ENCODE measurements at regions not wholly inside any gene's neighbourhood (a gene's known extent, or its start where the extent isn't known, plus 50 kb on each side); places are given as distances from the start of the nearest gene placed in this dataset.
"Not testable (repeated sequence)": the region's sequence is repeated elsewhere in the genome, so short reads cannot be mapped to it uniquely, and the experiment has no call there.

DNA sequence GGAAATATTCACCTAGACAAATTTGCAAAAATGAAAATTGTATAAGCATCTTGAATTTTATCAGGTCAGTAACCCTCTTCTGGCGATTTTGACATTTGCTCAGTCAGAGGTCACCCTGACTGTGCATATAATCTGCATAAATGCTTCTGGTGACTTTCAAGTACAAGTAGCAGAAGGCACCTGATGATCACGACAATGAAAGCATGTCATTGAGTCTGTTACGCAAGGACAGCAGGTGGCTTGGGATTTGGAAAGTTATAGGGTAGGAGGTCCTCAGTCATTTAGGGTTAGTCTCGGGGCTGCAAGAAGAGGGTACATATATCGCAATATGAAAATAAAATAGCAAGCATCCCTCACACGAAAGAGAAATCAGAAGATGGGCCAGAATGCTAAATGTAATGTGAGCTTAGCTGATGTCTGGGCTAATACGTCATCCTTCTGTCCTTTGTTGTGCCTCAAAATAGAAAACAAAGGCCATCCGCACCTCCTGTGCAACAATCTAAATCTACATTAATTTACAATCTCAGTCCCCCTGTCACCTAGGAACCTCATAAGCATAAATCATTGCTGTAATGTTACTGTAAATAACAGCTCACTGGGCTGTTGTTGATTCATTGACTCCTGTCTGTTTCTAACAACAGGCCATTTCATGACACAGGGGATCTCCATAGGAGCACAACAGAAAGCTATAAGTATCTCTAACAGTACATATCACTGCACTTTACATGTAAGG lies 155.2 kb upstream of the RSPO3 start:
- no peak overlapping the region for H3K4me3 ChIP-seq (ENCODE audit: low read depth, low read length)

GRCh38 chr6:126967296-126968005 lies 151.0 kb upstream of the RSPO3 start:
- no peak overlapping the region for H3K4me3 ChIP-seq (ENCODE audit: low read depth, low read length)
- TF ChIP-seq, protein P1, sequence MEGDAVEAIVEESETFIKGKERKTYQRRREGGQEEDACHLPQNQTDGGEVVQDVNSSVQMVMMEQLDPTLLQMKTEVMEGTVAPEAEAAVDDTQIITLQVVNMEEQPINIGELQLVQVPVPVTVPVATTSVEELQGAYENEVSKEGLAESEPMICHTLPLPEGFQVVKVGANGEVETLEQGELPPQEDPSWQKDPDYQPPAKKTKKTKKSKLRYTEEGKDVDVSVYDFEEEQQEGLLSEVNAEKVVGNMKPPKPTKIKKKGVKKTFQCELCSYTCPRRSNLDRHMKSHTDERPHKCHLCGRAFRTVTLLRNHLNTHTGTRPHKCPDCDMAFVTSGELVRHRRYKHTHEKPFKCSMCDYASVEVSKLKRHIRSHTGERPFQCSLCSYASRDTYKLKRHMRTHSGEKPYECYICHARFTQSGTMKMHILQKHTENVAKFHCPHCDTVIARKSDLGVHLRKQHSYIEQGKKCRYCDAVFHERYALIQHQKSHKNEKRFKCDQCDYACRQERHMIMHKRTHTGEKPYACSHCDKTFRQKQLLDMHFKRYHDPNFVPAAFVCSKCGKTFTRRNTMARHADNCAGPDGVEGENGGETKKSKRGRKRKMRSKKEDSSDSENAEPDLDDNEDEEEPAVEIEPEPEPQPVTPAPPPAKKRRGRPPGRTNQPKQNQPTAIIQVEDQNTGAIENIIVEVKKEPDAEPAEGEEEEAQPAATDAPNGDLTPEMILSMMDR (IDR thresholded peaks at IDR 0.05; ENCODE audit: low read depth, low read length): no peak
- in situ Hi-C loops (cut with HindIII; ENCODE audit: low sequenced_read_pairs): no loop called here
- peak; percentile 9 for DNase-seq (ENCODE audit: low read depth, low spot score)

More for the DNA sequence above, 155.2 kb upstream of the RSPO3 start:
- TF ChIP-seq, protein P1 (IDR thresholded peaks at IDR 0.05; ENCODE audit: low read depth, low read length): no peak
- in situ Hi-C loops (cut with HindIII; ENCODE audit: low sequenced_read_pairs): no loop called here
- DNase-seq (ENCODE audit: low read depth, low spot score): no peak

DNA sequence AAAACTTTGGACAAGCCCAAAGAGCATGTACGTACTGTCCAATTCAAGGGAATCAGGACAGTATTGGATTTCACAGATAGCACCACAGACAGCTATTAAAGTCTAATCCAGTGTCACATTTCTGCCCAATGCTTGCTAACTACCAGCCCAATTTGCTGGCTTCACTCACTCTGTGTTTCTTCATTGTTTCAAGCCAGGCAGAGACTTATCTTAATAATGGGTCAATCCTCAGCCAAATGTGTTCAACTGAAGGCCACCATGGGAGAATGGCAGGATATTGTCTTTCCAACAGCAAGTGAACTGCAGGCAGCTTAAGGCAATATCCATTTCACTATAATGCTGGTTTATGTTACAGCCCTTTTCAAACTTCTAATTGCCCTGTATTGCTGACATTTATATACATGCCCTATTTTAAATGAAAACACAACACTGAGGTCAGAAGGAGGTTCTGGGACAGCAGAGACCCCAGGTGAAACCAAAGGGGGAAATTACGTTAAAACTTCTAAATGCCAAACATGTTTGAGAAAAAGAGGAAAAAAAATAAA lies 142.1 kb upstream of the RSPO3 start:
- no peak overlapping the region for H3K4me3 ChIP-seq (ENCODE audit: low read depth, low read length)
- no peak for DNase-seq (ENCODE audit: low read depth, low spot score)
- TF ChIP-seq, protein P1 (IDR thresholded peaks at IDR 0.05; ENCODE audit: low read depth, low read length): no peak
- in situ Hi-C loops (cut with HindIII; ENCODE audit: low sequenced_read_pairs): no loop called here

- no peak overlapping the region for H3K4me3 ChIP-seq (ENCODE audit: low read depth, low read length)
- DNase-seq (ENCODE audit: low read depth, low spot score): no peak
- TF ChIP-seq, protein P1 (IDR thresholded peaks at IDR 0.05; ENCODE audit: low read depth, low read length): no peak
- in situ Hi-C loops (cut with HindIII; ENCODE audit: low sequenced_read_pairs): no loop called here
Measured at GRCh38 chr6:126983779-126984178, 134.7 kb upstream of the RSPO3 start.

- in situ Hi-C loops (cut with HindIII; ENCODE audit: low sequenced_read_pairs); H3K4me3 ChIP-seq (ENCODE audit: low read depth, low read length); DNase-seq (ENCODE audit: low read depth, low spot score): not testable (repeated sequence)
Measured at GRCh38 chr6:126988125-126988524, 130.3 kb upstream of the RSPO3 start.

GRCh38 chr6:127000631-127001030 lies 117.8 kb upstream of the RSPO3 start:
- DNase-seq (ENCODE audit: low read depth, low spot score): no peak
- in situ Hi-C loops (cut with HindIII; ENCODE audit: low sequenced_read_pairs): no loop called here
- TF ChIP-seq, protein P1 (IDR thresholded peaks at IDR 0.05; ENCODE audit: low read depth, low read length): no peak
- H3K4me3 ChIP-seq (ENCODE audit: low read depth, low read length): no peak overlapping the region

DNA sequence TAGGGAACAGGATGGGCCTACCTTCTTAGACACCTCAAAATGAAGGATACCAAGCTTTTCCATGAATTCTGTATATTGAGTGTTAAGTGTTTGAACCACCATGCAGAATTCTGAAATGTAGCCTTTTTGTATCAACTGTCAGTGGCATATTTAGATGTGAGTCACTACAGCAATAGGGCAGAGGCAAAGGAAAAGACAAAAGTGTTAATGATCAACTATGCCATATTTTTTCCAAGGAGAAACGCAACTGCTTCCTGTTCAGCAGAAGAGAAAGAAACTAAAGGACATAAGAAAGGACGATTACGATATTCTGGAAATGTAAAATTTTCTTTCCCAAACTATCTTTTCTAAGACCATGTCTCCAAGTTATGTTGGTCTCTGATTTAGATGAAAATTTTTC lies 104.6 kb upstream of the RSPO3 start:
- in situ Hi-C loops (cut with HindIII; ENCODE audit: low sequenced_read_pairs): no loop called here
- TF ChIP-seq, protein P1 (IDR thresholded peaks at IDR 0.05; ENCODE audit: low read depth, low read length): no peak
- DNase-seq (ENCODE audit: low read depth, low spot score): no peak
- H3K4me3 ChIP-seq (ENCODE audit: low read depth, low read length): no peak overlapping the region

All from astrocyte of the spinal cord (primary cell).